Gastrocnemius medialis (tissue), 4 donors: ENCODE measurements at regions not wholly inside any gene's neighbourhood (a gene's known extent, or its start where the extent isn't known, plus 50 kb on each side); places are given as distances from the start of the nearest gene placed in this dataset.

ENCODE experiments used
- CTCF ChIP-seq, 5 experiments: fragments of 450-650 bp in 3 of 5; fragments of 200-600 bp in 2 of 5; sonication (generic) in 2 of 5; IDR thresholded peaks in 4 of 5; conservative IDR thresholded peaks in 1 of 5; 1 replicate in 4 of 5; 2 replicates in 1 of 5; pipeline ENCODE4 v1.5.1; 2016 to 2019; ENCODE audit warnings: antibody characterized with exemption in 5 of 5, mild to moderate bottlenecking in 3 of 5, moderate library complexity in 3 of 5
- POLR2A ChIP-seq, 2 donors: fragments of 450-650 bp; IDR thresholded peaks; one replicate each; pipeline ENCODE4 v1.6.1; 2017; ENCODE audit warnings: antibody characterized with exemption in 2 of 2, mild to moderate bottlenecking in 2 of 2, moderate library complexity in 2 of 2

DNA sequence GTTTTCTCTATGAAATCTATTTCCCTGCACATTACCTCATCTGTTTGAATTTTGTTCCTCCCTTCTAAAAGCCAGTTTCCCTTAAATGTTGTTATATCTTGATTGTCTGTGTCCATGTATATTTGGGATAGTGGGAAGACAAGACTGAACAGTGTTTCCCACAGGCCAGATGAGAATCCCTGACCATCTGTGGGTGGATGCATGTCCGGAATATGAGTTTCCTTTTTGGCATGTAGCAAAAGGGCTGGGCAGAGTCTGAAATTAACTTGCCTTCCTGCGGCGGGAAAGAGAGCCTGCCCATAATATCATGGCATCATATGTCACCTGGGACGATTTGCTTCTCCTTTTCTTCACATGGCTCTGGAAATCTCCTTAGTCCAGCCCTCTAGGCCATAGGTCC lies 385.8 kb upstream of the MAF start:
- TF ChIP-seq CTCF (IDR thresholded peaks at IDR 0.05 in 4 of 5, conservative IDR thresholded peaks at IDR 0.05 in 1 of 5), result no peak
- no peak for TF ChIP-seq POLR2A (IDR thresholded peaks at IDR 0.05)
